ENCODE measurements at regions not wholly inside any gene's neighbourhood (a gene's known extent, or its start where the extent isn't known, plus 50 kb on each side); places are given as distances from the start of the nearest gene placed in this dataset.

GRCh38 chr6:104603108-104603745 lies 256.5 kb downstream of the HACE1 start:
- H3K4ac ChIP-seq (replicated peaks; ENCODE audit: insufficient read length, low read depth, low read length): no peak overlapping the region
- no peaks in the 10 kb centered on the region for H3K23me2 ChIP-seq (ENCODE audit: low read depth, low read length)
- no peak overlapping the region for H3K9ac ChIP-seq (replicated peaks in 1 of 4; ENCODE audit: extremely low read depth in 1 of 4, low read depth in 3 of 4, low read length in 3 of 4)
- H3K79me1 ChIP-seq (ENCODE audit: low read depth, low read length): no peaks in the 10 kb centered on the region
- H2BK15ac ChIP-seq (ENCODE audit: low read length): no peak overlapping the region
- H2AK5ac ChIP-seq (ENCODE audit: low read depth, low read length): no peak overlapping the region
- no peaks in the 10 kb centered on the region for H3K27me3 ChIP-seq (replicated peaks in 1 of 4; ENCODE audit: control insufficient read depth in 3 of 4, extremely low read depth in 1 of 4, insufficient read depth in 3 of 4, low read length in 3 of 4)
- H2BK120ac ChIP-seq (replicated peaks; ENCODE audit: low read depth, low read length): no peak overlapping the region
- FAIRE-seq (no peak), DNase-seq (ENCODE audit: low read depth in 1 of 2, low spot score in 2 of 2) (no peak)
- no peak overlapping the region for H4K8ac ChIP-seq (ENCODE audit: extremely low read depth, insufficient read depth, low read length)
- ChIA-PET POLR2A (ENCODE audit: partially characterized antibody) (no interaction called here), CTCF (ENCODE audit: partially characterized antibody) (interaction anchor here (1.1 to 1.4 kb wide), 2 partner anchors 20 to 77 kb away, joined by 3 to 5 read pairs; no protein-coding TSS in a partner anchor)
- no peaks in the 10 kb centered on the region for H3K9me3 ChIP-seq (ENCODE audit: insufficient read depth in 2 of 2, low read depth in 1 of 2, low read length in 1 of 2)
- no peak overlapping the region for H3K27ac ChIP-seq (ENCODE audit: low read depth, low read length)
- no peak overlapping the region for H3K18ac ChIP-seq (ENCODE audit: extremely low read depth, low read length)
- H2AFZ ChIP-seq (ENCODE audit: low read length): no peak overlapping the region
- H3K4me1 ChIP-seq (replicated peaks in 1 of 4; ENCODE audit: control insufficient read depth in 3 of 4, insufficient read depth in 4 of 4, low read length in 3 of 4): peaks cover 0 to 3% (median 0%) of the 10 kb centered on the region in 4 experiments; a peak in 1 of 7 replicates
- no peak overlapping the region for H3K14ac ChIP-seq (ENCODE audit: insufficient read length)
- H4K5ac ChIP-seq (ENCODE audit: insufficient read length, low read depth, low read length): no peak overlapping the region
- H2BK5ac ChIP-seq (ENCODE audit: low read depth, low read length): no peak overlapping the region
- no peaks in the 10 kb centered on the region for H4K20me1 ChIP-seq (replicated peaks in 1 of 2; ENCODE audit: control insufficient read depth in 1 of 2, insufficient read depth in 2 of 2, low read length in 2 of 2)
- no peak overlapping the region for H3K4me2 ChIP-seq (ENCODE audit: insufficient read depth in 1 of 2, low read depth in 2 of 2, low read length in 2 of 2)
- H3K23ac ChIP-seq (ENCODE audit: insufficient read length): no peak overlapping the region
- no peak overlapping the region for H4K91ac ChIP-seq (replicated peaks; ENCODE audit: insufficient read length, low read length)
- no peaks in the 10 kb centered on the region for H3K79me2 ChIP-seq (ENCODE audit: control insufficient read depth in 1 of 2, insufficient read depth in 2 of 2, low read length in 2 of 2)
- no peak overlapping the region for H2BK12ac ChIP-seq (ENCODE audit: low read depth, low read length)
- H3K4me3 ChIP-seq (ENCODE audit: extremely low read depth in 1 of 4, insufficient read depth in 2 of 4, low read depth in 3 of 4, low read length in 4 of 4): no peak overlapping the region
- WGBS, 2 experiments (ENCODE audit: extremely low coverage in 1 of 2, insufficient coverage in 1 of 2, insufficient read length in 1 of 2, insufficient replicate concordance in 2 of 2, low coverage in 1 of 2, low lambda C conversion rate in 2 of 2, missing lambda C conversion rate in 1 of 2): 87% methylated on average over 1 of the region's 1 CpG; no CpG with 5 or more reads in 1 of the 2 experiments
- no peak overlapping the region for H3K56ac ChIP-seq (replicated peaks; ENCODE audit: insufficient read length, low read depth, low read length)
- no peak overlapping the region for H2BK20ac ChIP-seq (ENCODE audit: low read length)
- TF ChIP-seq ATF2 (IDR thresholded peaks at IDR 0.05; ENCODE audit: low read length) (no peak), GTF2F1 (IDR thresholded peaks at IDR 0.05; ENCODE audit: borderline replicate concordance, low read depth, low read length) (no peak), POLR2A (IDR thresholded peaks at IDR 0.05; ENCODE audit: control extremely low read depth in 1 of 2, low read depth in 2 of 2, low read length in 2 of 2) (no peak)
- H3K36me3 ChIP-seq (ENCODE audit: control insufficient read depth in 2 of 4, insufficient read depth in 4 of 4, low read length in 3 of 4): no peaks in the 10 kb centered on the region

All from H1 (cell line).